NCI-H2196 treated with DMSO at 0.1 percent for 48 hours (cell line): ENCODE measurements at regions not wholly inside any gene's neighbourhood (a gene's known extent, or its start where the extent isn't known, plus 50 kb on each side); places are given as distances from the start of the nearest gene placed in this dataset.

Experiments used
- DNase-seq: peaks from one replicate; lab custom pipeline; 2025; ENCODE audit not compliant: unreplicated experiment; lab: John Stamatoyannopoulos, UW

- no peak for DNase-seq
Measured at GRCh38 chr18:51398104-51398503, 200.6 kb upstream of the MEX3C start.

GRCh38 chr18:51399491-51400122 is 202.1 kb upstream of the MEX3C start:
- DNase-seq = no peak

- DNase-seq = no peak
Measured at GRCh38 chr18:51400721-51401120, 203.2 kb upstream of the MEX3C start.

GRCh38 chr18:51401912-51402311 is 204.4 kb upstream of the MEX3C start:
- DNase-seq = no peak

- no peak for DNase-seq
Measured at GRCh38 chr18:51404620-51405019, 207.1 kb upstream of the MEX3C start.

GRCh38 chr18:51405683-51406477 is 208.4 kb upstream of the MEX3C start:
- no peak for DNase-seq

- DNase-seq = no peak
Measured at GRCh38 chr18:51417643-51418483, 220.4 kb upstream of the MEX3C start.

GRCh38 chr18:51425475-51425874 is 228.0 kb upstream of the MEX3C start:
- no peak for DNase-seq

GRCh38 chr18:51425889-51426288 is 228.4 kb upstream of the MEX3C start:
- no peak for DNase-seq

- no peak for DNase-seq
Measured at GRCh38 chr18:51426996-51427395, 229.5 kb upstream of the MEX3C start.

- DNase-seq = no peak
Measured at GRCh38 chr18:51429644-51430043, 232.2 kb upstream of the MEX3C start.

GRCh38 chr18:51430538-51430937 is 233.1 kb upstream of the MEX3C start:
- no peak for DNase-seq

GRCh38 chr18:51433296-51433695 is 235.8 kb upstream of the MEX3C start:
- no peak for DNase-seq

- no peak for DNase-seq
Measured at GRCh38 chr18:51433881-51434280, 236.4 kb upstream of the MEX3C start.

- DNase-seq = no peak
Measured at GRCh38 chr18:51437280-51438271, 240.1 kb upstream of the MEX3C start.

- no peak for DNase-seq
Measured at GRCh38 chr18:51438797-51439350, 241.4 kb upstream of the MEX3C start.

GRCh38 chr18:51442012-51442411 is 244.5 kb upstream of the MEX3C start:
- DNase-seq = no peak

- DNase-seq = no peak
Measured at GRCh38 chr18:51446571-51447210, 249.2 kb upstream of the MEX3C start.
